HFF-Myc (cell line): ENCODE measurements at regions not wholly inside any gene's neighbourhood (a gene's known extent, or its start where the extent isn't known, plus 50 kb on each side); places are given as distances from the start of the nearest gene placed in this dataset.
"Not testable (repeated sequence)": the region's sequence is repeated elsewhere in the genome, so short reads cannot be mapped to it uniquely, and the experiment has no call there.

Experiments
- DNase-seq: peaks from one replicate; pipeline ENCODE4 v3.0.0-alpha.2; 2011; ENCODE audit warnings: low read depth; ENCODE audit errors: extremely low read depth
- H3K4me3 ChIP-seq: replicated peaks from 2 replicates; pipeline ENCODE4 v1.5.1; 2011; ENCODE audit warnings: low read depth, mild to moderate bottlenecking, control low read depth, low read length
- CTCF ChIP-seq: IDR thresholded peaks from 2 replicates; pipeline ENCODE4 v1.5.1; 2012; ENCODE audit warnings: mild to moderate bottlenecking, low read depth, low read length, control low read depth; ENCODE audit errors: missing control alignments

- TF ChIP-seq CTCF: no peak
- no peak for DNase-seq
- no peak overlapping the region for H3K4me3 ChIP-seq
Observed at GRCh38 chr5:154653764-154654485, 101.3 kb upstream of the LARP1 start.

GRCh38 chr5:154653418-154653763, 101.8 kb upstream of the LARP1 start:
- H3K4me3 ChIP-seq: no peak overlapping the region
- no peak for DNase-seq
- TF ChIP-seq CTCF: no peak

GRCh38 chr5:154652746-154653417, 102.3 kb upstream of the LARP1 start:
- TF ChIP-seq CTCF: no peak
- DNase-seq: no peak
- H3K4me3 ChIP-seq: no peak overlapping the region

- H3K4me3 ChIP-seq, DNase-seq: not testable (repeated sequence)
Observed at GRCh38 chr5:154651795-154652194, 103.4 kb upstream of the LARP1 start.

- no peak for DNase-seq
- no peak for TF ChIP-seq CTCF
- no peak overlapping the region for H3K4me3 ChIP-seq
Observed at GRCh38 chr5:154648706-154649105, 106.5 kb upstream of the LARP1 start.

GRCh38 chr5:154648229-154648628, 106.9 kb upstream of the LARP1 start:
- TF ChIP-seq CTCF: no peak
- H3K4me3 ChIP-seq: no peak overlapping the region
- no peak for DNase-seq

DNA sequence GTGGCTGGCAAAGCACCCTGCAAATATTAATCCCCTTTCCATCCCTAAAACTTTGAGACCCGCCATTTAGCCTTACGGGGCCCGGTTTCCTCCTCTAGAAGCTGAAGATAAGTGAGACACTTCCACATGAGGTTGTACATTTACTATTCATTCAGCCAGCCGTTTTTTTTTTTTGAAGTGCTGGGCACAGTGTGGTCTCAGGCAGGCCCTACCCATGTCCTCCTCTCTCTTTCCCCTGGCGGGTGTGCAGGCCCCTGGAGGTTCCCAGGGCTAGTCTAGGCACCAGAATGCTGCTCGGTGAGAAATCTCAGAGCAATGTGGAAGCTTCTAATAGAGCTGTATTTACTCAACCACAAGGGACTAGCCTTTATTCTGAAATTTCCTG, 107.4 kb upstream of the LARP1 start:
- TF ChIP-seq CTCF: no peak
- H3K4me3 ChIP-seq: no peak overlapping the region
- DNase-seq: no peak
